ENCODE measurements at regions not wholly inside any gene's neighbourhood (a gene's known extent, or its start where the extent isn't known, plus 50 kb on each side); places are given as distances from the start of the nearest gene placed in this dataset.

DNA sequence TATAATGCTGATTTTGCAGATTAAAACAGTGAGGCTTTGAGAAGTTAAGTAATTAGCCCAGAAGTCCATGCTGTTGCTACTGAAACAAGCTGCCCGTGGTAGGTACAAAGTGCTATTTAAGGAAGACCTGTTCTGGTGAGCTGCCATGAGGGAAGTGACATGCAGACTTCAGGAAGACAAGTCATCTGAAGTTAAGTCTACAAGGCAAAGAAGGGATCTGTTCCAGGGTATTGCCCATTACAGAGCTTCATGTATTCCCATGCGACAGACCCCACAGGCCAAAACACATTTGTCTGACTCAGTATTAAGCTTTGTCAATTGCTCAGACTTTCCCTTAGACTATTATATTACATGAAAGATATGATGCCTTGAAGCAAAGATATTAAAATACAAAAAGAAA lies 520.8 kb downstream of the FBXO15 start:
- 64 to 67% methylated on average over 2 of the region's 2 CpGs for WGBS, 2 donors
- intact Hi-C loops (cut with DNase I): no loop called here

DNA sequence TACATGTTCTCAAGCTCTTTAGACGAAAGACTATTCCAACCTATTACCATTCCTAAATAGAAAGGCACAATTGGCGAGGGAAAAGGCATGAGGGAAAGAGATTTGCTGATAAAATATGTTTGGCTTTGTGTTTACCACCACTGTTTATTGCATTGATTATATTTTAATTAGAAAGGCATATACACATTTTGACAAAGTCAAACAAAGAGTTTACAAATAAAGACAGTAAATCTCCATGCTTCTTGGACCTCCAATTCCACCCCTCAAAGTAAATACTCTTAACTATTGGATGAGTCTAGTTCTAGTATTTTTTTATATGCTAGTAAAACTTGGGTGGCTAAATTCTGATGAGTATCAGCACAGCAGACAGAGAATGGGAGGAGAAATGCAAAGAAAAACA lies 521.4 kb downstream of the FBXO15 start:
- intact Hi-C loops (cut with DNase I): no loop called here
- Histone ChIP-seq H3K27me3 (no peaks in the 10 kb centered on the region), H3K4me3 (replicated peaks in 1 of 3) (no peak overlapping the region), H3K36me3 (no peaks in the 10 kb centered on the region), H3K4me1 (no peaks in the 10 kb centered on the region), H3K27ac (no peak overlapping the region), H3K9me3 (no peaks in the 10 kb centered on the region)
- 80% methylated on average over 2 of the region's 2 CpGs for WGBS, 2 donors
- DNase-seq: no peak
- no peak for TF ChIP-seq POLR2A (IDR thresholded peaks at IDR 0.05)
- TF ChIP-seq, protein P1, sequence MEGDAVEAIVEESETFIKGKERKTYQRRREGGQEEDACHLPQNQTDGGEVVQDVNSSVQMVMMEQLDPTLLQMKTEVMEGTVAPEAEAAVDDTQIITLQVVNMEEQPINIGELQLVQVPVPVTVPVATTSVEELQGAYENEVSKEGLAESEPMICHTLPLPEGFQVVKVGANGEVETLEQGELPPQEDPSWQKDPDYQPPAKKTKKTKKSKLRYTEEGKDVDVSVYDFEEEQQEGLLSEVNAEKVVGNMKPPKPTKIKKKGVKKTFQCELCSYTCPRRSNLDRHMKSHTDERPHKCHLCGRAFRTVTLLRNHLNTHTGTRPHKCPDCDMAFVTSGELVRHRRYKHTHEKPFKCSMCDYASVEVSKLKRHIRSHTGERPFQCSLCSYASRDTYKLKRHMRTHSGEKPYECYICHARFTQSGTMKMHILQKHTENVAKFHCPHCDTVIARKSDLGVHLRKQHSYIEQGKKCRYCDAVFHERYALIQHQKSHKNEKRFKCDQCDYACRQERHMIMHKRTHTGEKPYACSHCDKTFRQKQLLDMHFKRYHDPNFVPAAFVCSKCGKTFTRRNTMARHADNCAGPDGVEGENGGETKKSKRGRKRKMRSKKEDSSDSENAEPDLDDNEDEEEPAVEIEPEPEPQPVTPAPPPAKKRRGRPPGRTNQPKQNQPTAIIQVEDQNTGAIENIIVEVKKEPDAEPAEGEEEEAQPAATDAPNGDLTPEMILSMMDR (IDR thresholded peaks at IDR 0.05): no peak

More for the DNA sequence above, 520.8 kb downstream of the FBXO15 start:
- no peak for DNase-seq
- TF ChIP-seq, protein P1 (IDR thresholded peaks at IDR 0.05): no peak
- no peak for TF ChIP-seq POLR2A (IDR thresholded peaks at IDR 0.05)
- Histone ChIP-seq H3K4me1 (no peaks in the 10 kb centered on the region), H3K36me3 (no peaks in the 10 kb centered on the region), H3K4me3 (replicated peaks in 1 of 3) (no peak overlapping the region), H3K9me3 (no peaks in the 10 kb centered on the region), H3K27me3 (no peaks in the 10 kb centered on the region), H3K27ac (no peak overlapping the region)

DNA sequence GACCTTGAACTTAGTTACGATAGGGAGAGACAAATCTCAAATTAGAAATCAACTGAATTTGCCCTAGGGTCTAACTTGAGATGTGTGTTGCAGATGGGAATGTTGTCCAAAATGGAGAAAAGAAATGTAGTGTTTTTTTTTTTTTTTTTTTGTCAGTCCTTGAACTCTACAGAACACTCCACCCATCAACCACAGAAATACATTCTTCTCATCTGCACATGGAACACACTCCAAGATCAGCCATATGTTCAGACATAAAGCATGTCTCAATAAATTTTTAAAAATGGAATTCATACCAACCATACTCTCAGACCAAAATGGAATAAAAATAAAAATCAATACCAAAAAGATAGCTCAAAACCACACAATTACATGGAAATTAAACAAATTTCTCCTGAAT lies 526.5 kb downstream of the FBXO15 start:
- Histone ChIP-seq H3K27me3 (no peaks in the 10 kb centered on the region), H3K27ac (no peak overlapping the region), H3K4me3 (replicated peaks in 1 of 3) (no peak overlapping the region), H3K36me3 (no peaks in the 10 kb centered on the region), H3K4me1 (no peaks in the 10 kb centered on the region), H3K9me3 (no peaks in the 10 kb centered on the region)
- 86 to 89% methylated on average over 1 of the region's 1 CpG for WGBS, 2 donors
- intact Hi-C loops (cut with DNase I): no loop called here
- no peak for DNase-seq
- no peak for TF ChIP-seq POLR2A (IDR thresholded peaks at IDR 0.05)
- TF ChIP-seq, protein P1 (IDR thresholded peaks at IDR 0.05): no peak

DNA sequence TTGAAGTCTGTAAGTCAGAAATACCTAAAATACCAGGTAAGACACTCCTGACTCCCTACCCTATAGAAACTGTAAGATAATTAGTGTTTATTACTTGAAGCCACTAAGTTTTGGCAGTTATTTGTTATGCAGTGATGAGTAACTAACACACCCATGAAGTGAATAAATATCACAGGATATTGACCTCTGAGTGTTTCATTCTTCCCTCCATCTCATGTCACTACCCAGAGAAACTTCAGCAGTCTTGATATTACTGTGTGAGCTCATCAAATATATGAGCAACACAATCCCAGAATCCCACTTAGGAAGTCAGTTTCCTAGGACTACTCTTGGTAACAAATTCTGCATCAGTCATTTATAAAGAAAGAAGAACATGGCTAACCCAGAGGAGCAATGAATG lies 529.7 kb downstream of the FBXO15 start:
- H3K27me3 ChIP-seq: no peaks in the 10 kb centered on the region
- no peaks in the 10 kb centered on the region for H3K4me1 ChIP-seq
- intact Hi-C loops (cut with DNase I): no loop called here
- no peak for DNase-seq
- H3K27ac ChIP-seq: no peak overlapping the region
- H3K4me3 ChIP-seq (replicated peaks in 1 of 3): no peak overlapping the region
- TF ChIP-seq, protein P1 (IDR thresholded peaks at IDR 0.05): no peak
- no peak for TF ChIP-seq POLR2A (IDR thresholded peaks at IDR 0.05)
- no peaks in the 10 kb centered on the region for H3K9me3 ChIP-seq
- H3K36me3 ChIP-seq: no peaks in the 10 kb centered on the region

DNA sequence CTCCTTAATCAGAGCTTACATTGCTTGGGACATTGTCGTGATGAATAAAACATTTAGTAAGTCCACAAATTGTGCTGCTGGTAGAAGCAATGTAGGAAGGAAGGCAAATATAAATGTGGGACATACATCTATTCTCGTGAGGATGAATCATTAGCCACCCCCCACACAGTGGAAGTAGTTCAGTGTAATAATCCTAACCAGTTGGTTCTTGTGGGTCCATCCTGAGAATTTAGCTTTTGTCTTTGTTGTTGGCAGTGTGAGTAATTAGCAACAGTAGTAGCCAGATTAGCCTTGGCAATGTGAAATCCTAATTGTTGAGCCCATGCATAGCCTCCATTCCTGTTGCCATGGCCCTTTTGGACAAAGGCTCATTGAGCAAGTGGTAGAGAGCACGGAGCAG lies 532.1 kb downstream of the FBXO15 start:
- DNase-seq: no peak
- no peaks in the 10 kb centered on the region for H3K36me3 ChIP-seq
- H3K9me3 ChIP-seq: no peaks in the 10 kb centered on the region
- H3K27ac ChIP-seq: no peak overlapping the region
- H3K27me3 ChIP-seq: no peaks in the 10 kb centered on the region
- WGBS, 2 donors: 64 to 89% methylated on average over 3 of the region's 3 CpGs
- intact Hi-C loops (cut with DNase I): no loop called here
- no peaks in the 10 kb centered on the region for H3K4me1 ChIP-seq
- TF ChIP-seq POLR2A (IDR thresholded peaks at IDR 0.05): no peak
- TF ChIP-seq, protein P1 (IDR thresholded peaks at IDR 0.05): no peak
- H3K4me3 ChIP-seq (replicated peaks in 1 of 3): no peak overlapping the region

All from thyroid gland (tissue), 4 donors.